ENCODE measurements at regions not wholly inside any gene's neighbourhood (a gene's known extent, or its start where the extent isn't known, plus 50 kb on each side); places are given as distances from the start of the nearest gene placed in this dataset.

DNA sequence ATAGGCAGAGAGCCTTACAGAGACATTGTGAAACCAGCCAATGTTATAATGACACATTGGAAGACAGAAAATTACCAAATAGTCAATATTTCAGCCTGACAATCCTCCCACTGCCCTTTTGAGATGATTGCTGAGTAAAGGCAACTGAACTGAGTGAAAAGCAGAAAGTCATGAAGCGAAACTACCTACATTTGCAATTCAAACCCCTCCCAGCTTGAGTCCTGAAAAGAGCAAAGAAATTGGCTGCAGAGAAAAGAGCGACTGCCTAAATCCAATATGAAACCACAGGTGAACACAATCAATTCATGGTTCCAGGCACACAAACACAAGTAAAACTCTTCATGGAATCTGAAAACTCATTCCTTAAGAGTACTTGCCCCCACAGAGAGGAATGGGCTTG lies 143.4 kb upstream of the CHRM3 start:
- TF ChIP-seq, protein P1, sequence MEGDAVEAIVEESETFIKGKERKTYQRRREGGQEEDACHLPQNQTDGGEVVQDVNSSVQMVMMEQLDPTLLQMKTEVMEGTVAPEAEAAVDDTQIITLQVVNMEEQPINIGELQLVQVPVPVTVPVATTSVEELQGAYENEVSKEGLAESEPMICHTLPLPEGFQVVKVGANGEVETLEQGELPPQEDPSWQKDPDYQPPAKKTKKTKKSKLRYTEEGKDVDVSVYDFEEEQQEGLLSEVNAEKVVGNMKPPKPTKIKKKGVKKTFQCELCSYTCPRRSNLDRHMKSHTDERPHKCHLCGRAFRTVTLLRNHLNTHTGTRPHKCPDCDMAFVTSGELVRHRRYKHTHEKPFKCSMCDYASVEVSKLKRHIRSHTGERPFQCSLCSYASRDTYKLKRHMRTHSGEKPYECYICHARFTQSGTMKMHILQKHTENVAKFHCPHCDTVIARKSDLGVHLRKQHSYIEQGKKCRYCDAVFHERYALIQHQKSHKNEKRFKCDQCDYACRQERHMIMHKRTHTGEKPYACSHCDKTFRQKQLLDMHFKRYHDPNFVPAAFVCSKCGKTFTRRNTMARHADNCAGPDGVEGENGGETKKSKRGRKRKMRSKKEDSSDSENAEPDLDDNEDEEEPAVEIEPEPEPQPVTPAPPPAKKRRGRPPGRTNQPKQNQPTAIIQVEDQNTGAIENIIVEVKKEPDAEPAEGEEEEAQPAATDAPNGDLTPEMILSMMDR (IDR thresholded peaks at IDR 0.05; ENCODE audit: poor library complexity, severe bottlenecking): no peak
- no peak for TF ChIP-seq EZH2 (IDR thresholded peaks at IDR 0.05; ENCODE audit: borderline replicate concordance, insufficient read depth, low read length, poor library complexity, severe bottlenecking)
- TF ChIP-seq EP300 (conservative IDR thresholded peaks at IDR 0.05; ENCODE audit: poor library complexity, severe bottlenecking): no peak
- TF ChIP-seq POLR2AphosphoS5 (IDR thresholded peaks at IDR 0.05): no peak
- no peak for TF ChIP-seq TAF1 (IDR thresholded peaks at IDR 0.05; ENCODE audit: low read depth)
- no peak for TF ChIP-seq REST (IDR thresholded peaks at IDR 0.05; ENCODE audit: borderline replicate concordance)

Data from neural cell (in vitro differentiated cells).